Bronchial epithelial cell (primary cell): ENCODE measurements at regions not wholly inside any gene's neighbourhood (a gene's known extent, or its start where the extent isn't known, plus 50 kb on each side); places are given as distances from the start of the nearest gene placed in this dataset.

Source experiments
- DNase-seq: peaks from one replicate; pipeline ENCODE4 v3.0.0-alpha.2; 2010; ENCODE audit warnings: low read depth
- FAIRE-seq: peaks from 2 replicates; lab custom pipeline; 2011; peaks lifted over from hg19 to GRCh38; lab: Jason Lieb, UNC
- H3K27me3 ChIP-seq: 2 replicates; pipeline ENCODE4 v1.5.1; 2011; ENCODE audit warnings: low read length; ENCODE audit not compliant: control insufficient read depth, insufficient read depth
- H3K36me3 ChIP-seq: 2 replicates; pipeline ENCODE4 v1.5.1; 2011; ENCODE audit warnings: low read length; ENCODE audit not compliant: control insufficient read depth, insufficient read depth
- H3K4me3 ChIP-seq: 2 replicates; pipeline ENCODE4 v1.5.1; 2011; ENCODE audit warnings: mild to moderate bottlenecking, low read depth, low read length, control low read depth
- TF ChIP-seq, protein P1 (sequence below): IDR thresholded peaks from 2 replicates; pipeline ENCODE4 v1.5.1; 2011; ENCODE audit warnings: mild to moderate bottlenecking, moderate library complexity, low read length, control low read depth, inconsistent platforms; ENCODE audit not compliant: insufficient read depth, severe bottlenecking

DNA sequence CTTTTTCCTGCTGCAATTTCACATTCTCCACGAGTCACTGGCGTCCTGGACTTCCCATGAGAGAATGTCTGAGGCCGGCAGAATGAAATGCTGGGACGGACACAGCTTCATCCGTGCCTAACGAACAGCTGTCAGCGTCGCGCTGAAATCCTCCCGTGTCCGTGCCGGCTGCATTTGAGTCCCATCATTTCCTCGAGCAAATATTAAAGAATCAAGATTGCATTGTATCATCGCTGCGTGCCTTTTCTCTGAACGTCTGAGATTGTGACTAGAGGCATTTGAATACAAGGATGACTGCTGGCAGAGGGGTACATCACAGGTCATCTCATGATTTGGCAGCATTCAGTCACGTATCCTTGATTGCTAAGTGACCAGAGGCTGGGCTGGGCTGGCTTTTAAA lies 279.9 kb downstream of the ASMT start:
- FAIRE-seq: no peak
- Histone ChIP-seq H3K4me3 (no peak overlapping the region), H3K27me3 (no peaks in the 10 kb centered on the region), H3K36me3 (no peaks in the 10 kb centered on the region)
- no peak for DNase-seq
- TF ChIP-seq, protein P1, sequence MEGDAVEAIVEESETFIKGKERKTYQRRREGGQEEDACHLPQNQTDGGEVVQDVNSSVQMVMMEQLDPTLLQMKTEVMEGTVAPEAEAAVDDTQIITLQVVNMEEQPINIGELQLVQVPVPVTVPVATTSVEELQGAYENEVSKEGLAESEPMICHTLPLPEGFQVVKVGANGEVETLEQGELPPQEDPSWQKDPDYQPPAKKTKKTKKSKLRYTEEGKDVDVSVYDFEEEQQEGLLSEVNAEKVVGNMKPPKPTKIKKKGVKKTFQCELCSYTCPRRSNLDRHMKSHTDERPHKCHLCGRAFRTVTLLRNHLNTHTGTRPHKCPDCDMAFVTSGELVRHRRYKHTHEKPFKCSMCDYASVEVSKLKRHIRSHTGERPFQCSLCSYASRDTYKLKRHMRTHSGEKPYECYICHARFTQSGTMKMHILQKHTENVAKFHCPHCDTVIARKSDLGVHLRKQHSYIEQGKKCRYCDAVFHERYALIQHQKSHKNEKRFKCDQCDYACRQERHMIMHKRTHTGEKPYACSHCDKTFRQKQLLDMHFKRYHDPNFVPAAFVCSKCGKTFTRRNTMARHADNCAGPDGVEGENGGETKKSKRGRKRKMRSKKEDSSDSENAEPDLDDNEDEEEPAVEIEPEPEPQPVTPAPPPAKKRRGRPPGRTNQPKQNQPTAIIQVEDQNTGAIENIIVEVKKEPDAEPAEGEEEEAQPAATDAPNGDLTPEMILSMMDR: no peak

DNA sequence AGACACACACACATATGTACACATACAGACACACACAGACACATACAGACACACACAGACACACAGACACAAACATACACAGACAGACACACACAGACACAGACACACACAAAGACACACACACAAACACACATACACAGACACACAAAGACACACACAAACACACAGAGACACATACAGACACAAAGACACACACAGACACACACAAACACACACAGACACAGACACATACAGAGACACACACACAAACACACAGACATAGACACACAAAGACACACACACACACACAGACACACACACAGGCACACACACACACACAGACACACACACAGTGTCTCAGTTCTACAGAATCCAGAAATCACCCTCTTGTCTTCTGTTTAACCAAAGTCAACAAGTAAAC lies 280.7 kb downstream of the ASMT start:
- Histone ChIP-seq H3K4me3 (no peak overlapping the region), H3K27me3 (no peaks in the 10 kb centered on the region), H3K36me3 (no peaks in the 10 kb centered on the region)
- TF ChIP-seq, protein P1: no peak
- FAIRE-seq (no peak), DNase-seq (no peak)

DNA sequence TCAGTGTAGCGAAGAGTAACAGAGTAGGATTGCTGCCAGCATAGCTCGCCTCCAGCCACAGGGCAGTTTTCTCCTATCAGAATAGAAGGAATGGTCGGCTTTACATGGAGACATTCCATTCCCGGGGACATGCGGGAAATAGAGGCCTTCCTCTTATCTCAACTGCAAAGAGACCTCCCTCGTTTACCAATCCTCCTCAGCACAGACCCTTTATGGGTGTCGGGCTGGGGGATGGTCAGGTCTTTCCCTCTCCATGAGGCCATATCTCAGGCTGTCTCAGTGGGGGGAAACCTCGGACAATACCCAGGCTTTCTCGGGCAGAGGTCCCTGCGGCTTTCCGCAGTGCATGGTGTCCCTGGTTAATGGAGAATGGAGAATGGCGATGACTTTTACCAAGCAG lies 285.0 kb downstream of the ASMT start:
- Histone ChIP-seq H3K4me3 (no peak overlapping the region), H3K36me3 (no peaks in the 10 kb centered on the region), H3K27me3 (no peaks in the 10 kb centered on the region)
- DNase-seq (no peak), FAIRE-seq (no peak)
- TF ChIP-seq, protein P1: no peak

DNA sequence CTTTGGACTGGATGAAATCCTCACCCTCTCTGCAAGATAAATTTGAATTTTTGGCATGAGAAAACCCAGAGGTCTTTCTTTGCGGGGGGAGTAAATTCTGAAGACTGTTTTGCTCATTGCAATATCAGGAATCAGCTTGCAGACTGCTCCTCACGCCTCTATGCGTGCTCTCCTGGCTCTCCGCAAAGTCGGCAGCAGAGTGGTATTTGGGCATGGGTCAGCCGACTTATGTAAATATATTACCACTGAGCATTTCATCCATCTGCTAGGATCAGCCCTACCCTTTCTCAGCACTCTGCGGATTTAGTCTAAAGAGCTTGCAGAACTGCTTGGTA lies 288.0 kb downstream of the ASMT start:
- Histone ChIP-seq H3K4me3 (no peak overlapping the region), H3K27me3 (no peaks in the 10 kb centered on the region), H3K36me3 (no peaks in the 10 kb centered on the region)
- FAIRE-seq (no peak), DNase-seq (no peak)
- TF ChIP-seq, protein P1: no peak

DNA sequence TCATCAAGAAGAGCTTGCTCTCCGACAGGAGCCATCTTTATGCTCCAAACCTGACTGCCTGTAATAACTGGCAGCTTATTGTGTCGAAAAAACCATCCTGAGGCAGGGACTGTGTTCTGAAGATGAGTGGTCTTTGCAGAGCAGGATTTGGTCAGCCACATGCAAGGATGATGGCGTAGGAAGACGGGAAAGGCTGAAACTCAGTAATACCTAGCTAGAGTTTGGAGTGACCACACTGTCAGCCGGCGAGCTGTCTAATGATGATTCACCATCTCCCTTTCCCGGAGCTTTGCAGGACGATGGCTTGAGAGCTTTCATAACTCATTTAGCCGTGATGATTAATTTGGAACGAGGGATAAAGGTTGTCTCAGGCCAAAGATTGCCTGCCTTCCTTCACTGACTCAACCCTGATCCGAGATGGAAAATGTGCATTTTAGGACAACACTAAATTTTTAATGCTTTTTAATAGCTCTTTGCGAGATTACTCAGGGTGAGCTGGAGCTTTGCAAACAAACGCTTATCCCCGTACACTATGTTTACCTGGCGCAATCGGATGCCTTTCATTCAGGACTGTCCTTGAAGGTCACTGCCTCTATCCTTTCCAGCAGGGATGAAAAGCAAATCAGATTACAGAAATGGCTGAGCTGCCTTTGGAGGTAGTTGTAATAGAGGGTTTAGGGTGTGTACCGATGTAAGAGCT lies 288.5 kb downstream of the ASMT start:
- peak; percentile 50 for FAIRE-seq
- TF ChIP-seq, protein P1: no peak

DNA sequence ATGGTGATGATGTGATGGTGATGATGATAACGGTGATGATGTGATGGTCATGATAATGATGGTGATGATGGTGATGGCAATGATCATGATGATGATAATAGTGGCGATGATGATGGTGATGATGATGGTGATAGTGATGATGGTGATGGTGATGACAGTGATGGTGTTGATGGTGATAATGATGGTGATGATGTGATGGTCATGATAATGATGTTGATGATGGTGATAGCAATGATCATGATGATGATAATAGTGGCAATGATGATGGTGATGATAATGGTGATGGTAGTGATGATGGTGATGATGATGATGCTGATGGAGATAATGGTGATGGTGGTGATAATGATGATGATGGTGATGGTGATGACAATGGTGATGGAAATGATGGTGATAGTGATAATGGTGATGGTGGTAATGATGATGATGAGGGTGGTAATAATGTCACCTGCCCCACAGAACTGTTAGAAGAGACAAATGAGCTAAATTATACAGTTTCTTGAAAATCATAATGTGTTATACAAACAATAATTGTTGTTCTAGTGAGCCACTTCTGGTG lies 289.9 kb downstream of the ASMT start:
- peak; percentile 52 for FAIRE-seq
- H3K36me3 ChIP-seq: no peaks in the 10 kb centered on the region
- no peaks in the 10 kb centered on the region for H3K27me3 ChIP-seq
- TF ChIP-seq, protein P1: no peak
- H3K4me3 ChIP-seq: no peak overlapping the region
- no peak for DNase-seq

More for the DNA sequence above, 288.5 kb downstream of the ASMT start:
- H3K36me3 ChIP-seq: no peaks in the 10 kb centered on the region
- DNase-seq: peak; percentile 35
- H3K27me3 ChIP-seq: no peaks in the 10 kb centered on the region
- H3K4me3 ChIP-seq: no peak overlapping the region
